Fibroblast of skin of scalp (primary cell): ENCODE measurements at regions not wholly inside any gene's neighbourhood (a gene's known extent, or its start where the extent isn't known, plus 50 kb on each side); places are given as distances from the start of the nearest gene placed in this dataset.

Experiments used
- DNase-seq: peaks from one replicate; pipeline ENCODE4 v3.0.0-alpha.2; 2013

- no peak for DNase-seq
Measured at GRCh38 chr17:33404070-33404819, 111.2 kb upstream of the ASIC2 start.

GRCh38 chr17:33416131-33416530 lies 123.0 kb upstream of the ASIC2 start:
- no peak for DNase-seq

- no peak for DNase-seq
Measured at GRCh38 chr17:33421933-33422332, 128.8 kb upstream of the ASIC2 start.

GRCh38 chr17:33433581-33433980 lies 140.5 kb upstream of the ASIC2 start:
- no peak for DNase-seq

- no peak for DNase-seq
Measured at GRCh38 chr17:33434841-33435240, 141.7 kb upstream of the ASIC2 start.

GRCh38 chr17:33435721-33436301 lies 142.7 kb upstream of the ASIC2 start:
- DNase-seq, result peak; percentile 8

GRCh38 chr17:33436321-33436720 lies 143.2 kb upstream of the ASIC2 start:
- DNase-seq, result peak; percentile 62

- no peak for DNase-seq
Measured at GRCh38 chr17:33438139-33438538, 145.0 kb upstream of the ASIC2 start.

- no peak for DNase-seq
Measured at GRCh38 chr17:33438578-33438977, 145.5 kb upstream of the ASIC2 start.

- no peak for DNase-seq
Measured at GRCh38 chr17:33442320-33442719, 149.2 kb upstream of the ASIC2 start.

GRCh38 chr17:33444731-33445130 lies 151.6 kb upstream of the ASIC2 start:
- DNase-seq, result no peak

GRCh38 chr17:33447090-33447489 lies 154.0 kb upstream of the ASIC2 start:
- DNase-seq, result no peak

- no peak for DNase-seq
Measured at GRCh38 chr17:33451221-33451620, 158.1 kb upstream of the ASIC2 start.

- no peak for DNase-seq
Measured at GRCh38 chr17:33457477-33457876, 164.4 kb upstream of the ASIC2 start.

GRCh38 chr17:33459078-33459940 lies 166.2 kb upstream of the ASIC2 start:
- DNase-seq, result no peak

GRCh38 chr17:33460781-33461450 lies 167.8 kb upstream of the ASIC2 start:
- DNase-seq, result no peak

- peak; percentile 4 for DNase-seq
Measured at GRCh38 chr17:33463887-33464286, 170.8 kb upstream of the ASIC2 start.

GRCh38 chr17:33464669-33465280 lies 171.7 kb upstream of the ASIC2 start:
- DNase-seq, result no peak

- DNase-seq, result no peak
Measured at GRCh38 chr17:33469421-33469820, 176.3 kb upstream of the ASIC2 start.

- DNase-seq, result peak; percentile 80
Measured at GRCh38 chr17:33469911-33470310, 176.8 kb upstream of the ASIC2 start.

- DNase-seq, result no peak
Measured at GRCh38 chr17:33473061-33473460, 180.0 kb upstream of the ASIC2 start.

- no peak for DNase-seq
Measured at GRCh38 chr17:33474789-33475188, 181.7 kb upstream of the ASIC2 start.

GRCh38 chr17:33475594-33475993 lies 182.5 kb upstream of the ASIC2 start:
- no peak for DNase-seq
